ENCODE measurements at regions not wholly inside any gene's neighbourhood (a gene's known extent, or its start where the extent isn't known, plus 50 kb on each side); places are given as distances from the start of the nearest gene placed in this dataset.

DNA sequence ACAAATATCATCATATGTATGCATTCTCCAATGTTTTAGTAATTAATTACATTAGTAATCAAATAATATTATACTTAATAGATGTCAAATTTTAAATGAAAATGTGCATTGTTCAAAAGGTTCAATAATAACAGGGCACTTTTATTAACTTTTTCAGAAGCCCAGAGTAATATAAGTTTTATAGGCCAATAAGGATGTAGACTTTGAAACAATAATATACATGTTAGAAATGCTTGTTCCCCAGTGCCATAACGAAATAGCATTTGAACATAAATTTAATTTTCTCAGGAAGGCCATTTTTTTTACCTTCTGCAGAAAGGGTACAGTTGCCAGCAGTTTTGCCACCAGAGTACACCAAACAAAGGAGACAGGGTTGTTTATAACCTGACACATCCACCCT lies 1133.9 kb upstream of the LRRTM3 start:
- Histone ChIP-seq H3K27me3 (ENCODE audit: control insufficient read depth in 1 of 2, insufficient read depth in 2 of 2, low read length in 2 of 2) (no peaks in the 10 kb centered on the region; a peak in 1 of 5 replicates), H3K36me3 (replicated peaks in 1 of 2; ENCODE audit: control insufficient read depth in 1 of 2, insufficient read depth in 2 of 2, low read length in 2 of 2) (no peaks in the 10 kb centered on the region), H2AFZ (ENCODE audit: low read length) (no peak overlapping the region), H4K20me1 (ENCODE audit: insufficient read depth, low read length) (no peaks in the 10 kb centered on the region), H3K4me3 (replicated peaks in 1 of 3; ENCODE audit: insufficient read depth in 1 of 3, low read depth in 2 of 3, low read length in 3 of 3) (no peak overlapping the region), H3K79me2 (ENCODE audit: insufficient read depth, low read length) (no peaks in the 10 kb centered on the region), H3K9me3 (ENCODE audit: low read length) (no peaks in the 10 kb centered on the region), H3K4me2 (ENCODE audit: low read depth, low read length) (no peak overlapping the region), H3K9ac (ENCODE audit: insufficient read depth, low read depth, low read length) (no peak overlapping the region), H3K4me1 (ENCODE audit: insufficient read depth, low read length) (no peaks in the 10 kb centered on the region), H3K27ac (ENCODE audit: extremely low read length, insufficient read depth, low read length) (no peak overlapping the region)
- intact Hi-C loops (cut with micrococcal nuclease; ENCODE audit: unreplicated experiment) (no loop called here), in situ Hi-C loops (cut with HindIII; ENCODE audit: extremely low pct_ligation_motif_present, low pct_unique_long_range_greater_than_20kb) (no loop called here)
- DNase-seq (ENCODE audit: low spot score) (no peak), ATAC-seq (no peak), FAIRE-seq (no peak)
- BruUV-seq (replicated peaks), result no TSS peak
- CTCF ChIA-PET (ENCODE audit: low intra/inter-chr PET ratio, low total read pairs), result no interaction called here
- whole genome bisulfite sequencing (ENCODE audit: low lambda C conversion rate), result 24% methylated on average over 1 of the region's 1 CpG
- POLR2A ChIA-PET, result no interaction called here
- no peak for TF ChIP-seq IKZF4 (CRISPR knock-in tag; IDR thresholded peaks at IDR 0.05; ENCODE audit: borderline replicate concordance, low read depth, not compliant biosample characterization)
- TF ChIP-seq, protein P1, sequence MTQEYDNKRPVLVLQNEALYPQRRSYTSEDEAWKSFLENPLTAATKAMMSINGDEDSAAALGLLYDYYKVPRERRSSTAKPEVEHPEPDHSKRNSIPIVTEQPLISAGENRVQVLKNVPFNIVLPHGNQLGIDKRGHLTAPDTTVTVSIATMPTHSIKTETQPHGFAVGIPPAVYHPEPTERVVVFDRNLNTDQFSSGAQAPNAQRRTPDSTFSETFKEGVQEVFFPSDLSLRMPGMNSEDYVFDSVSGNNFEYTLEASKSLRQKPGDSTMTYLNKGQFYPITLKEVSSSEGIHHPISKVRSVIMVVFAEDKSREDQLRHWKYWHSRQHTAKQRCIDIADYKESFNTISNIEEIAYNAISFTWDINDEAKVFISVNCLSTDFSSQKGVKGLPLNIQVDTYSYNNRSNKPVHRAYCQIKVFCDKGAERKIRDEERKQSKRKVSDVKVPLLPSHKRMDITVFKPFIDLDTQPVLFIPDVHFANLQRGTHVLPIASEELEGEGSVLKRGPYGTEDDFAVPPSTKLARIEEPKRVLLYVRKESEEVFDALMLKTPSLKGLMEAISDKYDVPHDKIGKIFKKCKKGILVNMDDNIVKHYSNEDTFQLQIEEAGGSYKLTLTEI (CRISPR knock-in tag; conservative IDR thresholded peaks at IDR 0.05), result no peak
- TF ChIP-seq, protein P2, sequence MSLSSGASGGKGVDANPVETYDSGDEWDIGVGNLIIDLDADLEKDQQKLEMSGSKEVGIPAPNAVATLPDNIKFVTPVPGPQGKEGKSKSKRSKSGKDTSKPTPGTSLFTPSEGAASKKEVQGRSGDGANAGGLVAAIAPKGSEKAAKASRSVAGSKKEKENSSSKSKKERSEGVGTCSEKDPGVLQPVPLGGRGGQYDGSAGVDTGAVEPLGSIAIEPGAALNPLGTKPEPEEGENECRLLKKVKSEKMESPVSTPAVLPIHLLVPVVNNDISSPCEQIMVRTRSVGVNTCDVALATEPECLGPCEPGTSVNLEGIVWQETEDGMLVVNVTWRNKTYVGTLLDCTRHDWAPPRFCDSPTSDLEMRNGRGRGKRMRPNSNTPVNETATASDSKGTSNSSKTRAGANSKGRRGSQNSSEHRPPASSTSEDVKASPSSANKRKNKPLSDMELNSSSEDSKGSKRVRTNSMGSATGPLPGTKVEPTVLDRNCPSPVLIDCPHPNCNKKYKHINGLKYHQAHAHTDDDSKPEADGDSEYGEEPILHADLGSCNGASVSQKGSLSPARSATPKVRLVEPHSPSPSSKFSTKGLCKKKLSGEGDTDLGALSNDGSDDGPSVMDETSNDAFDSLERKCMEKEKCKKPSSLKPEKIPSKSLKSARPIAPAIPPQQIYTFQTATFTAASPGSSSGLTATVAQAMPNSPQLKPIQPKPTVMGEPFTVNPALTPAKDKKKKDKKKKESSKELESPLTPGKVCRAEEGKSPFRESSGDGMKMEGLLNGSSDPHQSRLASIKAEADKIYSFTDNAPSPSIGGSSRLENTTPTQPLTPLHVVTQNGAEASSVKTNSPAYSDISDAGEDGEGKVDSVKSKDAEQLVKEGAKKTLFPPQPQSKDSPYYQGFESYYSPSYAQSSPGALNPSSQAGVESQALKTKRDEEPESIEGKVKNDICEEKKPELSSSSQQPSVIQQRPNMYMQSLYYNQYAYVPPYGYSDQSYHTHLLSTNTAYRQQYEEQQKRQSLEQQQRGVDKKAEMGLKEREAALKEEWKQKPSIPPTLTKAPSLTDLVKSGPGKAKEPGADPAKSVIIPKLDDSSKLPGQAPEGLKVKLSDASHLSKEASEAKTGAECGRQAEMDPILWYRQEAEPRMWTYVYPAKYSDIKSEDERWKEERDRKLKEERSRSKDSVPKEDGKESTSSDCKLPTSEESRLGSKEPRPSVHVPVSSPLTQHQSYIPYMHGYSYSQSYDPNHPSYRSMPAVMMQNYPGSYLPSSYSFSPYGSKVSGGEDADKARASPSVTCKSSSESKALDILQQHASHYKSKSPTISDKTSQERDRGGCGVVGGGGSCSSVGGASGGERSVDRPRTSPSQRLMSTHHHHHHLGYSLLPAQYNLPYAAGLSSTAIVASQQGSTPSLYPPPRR (CRISPR knock-in tag; IDR thresholded peaks at IDR 0.05; ENCODE audit: borderline replicate concordance), result no peak
- TF ChIP-seq, protein P3, sequence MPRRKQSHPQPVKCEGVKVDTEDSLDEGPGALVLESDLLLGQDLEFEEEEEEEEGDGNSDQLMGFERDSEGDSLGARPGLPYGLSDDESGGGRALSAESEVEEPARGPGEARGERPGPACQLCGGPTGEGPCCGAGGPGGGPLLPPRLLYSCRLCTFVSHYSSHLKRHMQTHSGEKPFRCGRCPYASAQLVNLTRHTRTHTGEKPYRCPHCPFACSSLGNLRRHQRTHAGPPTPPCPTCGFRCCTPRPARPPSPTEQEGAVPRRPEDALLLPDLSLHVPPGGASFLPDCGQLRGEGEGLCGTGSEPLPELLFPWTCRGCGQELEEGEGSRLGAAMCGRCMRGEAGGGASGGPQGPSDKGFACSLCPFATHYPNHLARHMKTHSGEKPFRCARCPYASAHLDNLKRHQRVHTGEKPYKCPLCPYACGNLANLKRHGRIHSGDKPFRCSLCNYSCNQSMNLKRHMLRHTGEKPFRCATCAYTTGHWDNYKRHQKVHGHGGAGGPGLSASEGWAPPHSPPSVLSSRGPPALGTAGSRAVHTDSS (CRISPR knock-in tag; conservative IDR thresholded peaks at IDR 0.05), result no peak
- no peak for TF ChIP-seq ZNF616 (CRISPR knock-in tag; IDR thresholded peaks at IDR 0.05; ENCODE audit: low read depth)
- no peak for TF ChIP-seq MBNL3 (CRISPR knock-in tag; conservative IDR thresholded peaks at IDR 0.05)
- TF ChIP-seq KLF16 (CRISPR knock-in tag; IDR thresholded peaks at IDR 0.05), result no peak
- no peak for TF ChIP-seq POLR2G (IDR thresholded peaks at IDR 0.05; ENCODE audit: low read depth, low read length)
- TF ChIP-seq ZNF224 (CRISPR knock-in tag; IDR thresholded peaks at IDR 0.05), result no peak
- TF ChIP-seq NR3C1 (CRISPR knock-in tag; IDR thresholded peaks at IDR 0.05), result no peak
- no peak for TF ChIP-seq POLR2A (IDR thresholded peaks at IDR 0.05; ENCODE audit: insufficient read depth in 1 of 2, low read depth in 2 of 2, low read length in 2 of 2)
- TF ChIP-seq, protein P4, sequence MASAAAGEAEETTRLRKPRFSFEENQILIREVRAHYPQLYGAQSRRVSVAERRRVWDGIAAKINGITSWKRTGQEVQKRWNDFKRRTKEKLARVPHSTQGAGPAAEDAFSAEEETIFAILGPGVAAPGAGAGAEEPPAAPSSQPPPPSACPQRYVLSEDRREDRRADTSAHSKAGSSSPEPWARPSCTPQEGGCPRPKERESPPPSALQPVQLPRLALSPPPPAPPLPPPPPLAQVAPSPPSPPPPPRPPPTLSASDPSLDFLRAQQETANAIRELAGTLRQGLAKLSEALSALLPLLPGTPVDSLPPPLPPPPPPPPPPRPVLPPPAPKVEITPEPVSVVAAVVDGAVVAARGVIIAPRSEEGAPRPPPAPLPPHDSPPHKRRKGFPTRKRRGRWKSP (CRISPR knock-in tag; IDR thresholded peaks at IDR 0.05), result no peak
- TF ChIP-seq, protein P5, sequence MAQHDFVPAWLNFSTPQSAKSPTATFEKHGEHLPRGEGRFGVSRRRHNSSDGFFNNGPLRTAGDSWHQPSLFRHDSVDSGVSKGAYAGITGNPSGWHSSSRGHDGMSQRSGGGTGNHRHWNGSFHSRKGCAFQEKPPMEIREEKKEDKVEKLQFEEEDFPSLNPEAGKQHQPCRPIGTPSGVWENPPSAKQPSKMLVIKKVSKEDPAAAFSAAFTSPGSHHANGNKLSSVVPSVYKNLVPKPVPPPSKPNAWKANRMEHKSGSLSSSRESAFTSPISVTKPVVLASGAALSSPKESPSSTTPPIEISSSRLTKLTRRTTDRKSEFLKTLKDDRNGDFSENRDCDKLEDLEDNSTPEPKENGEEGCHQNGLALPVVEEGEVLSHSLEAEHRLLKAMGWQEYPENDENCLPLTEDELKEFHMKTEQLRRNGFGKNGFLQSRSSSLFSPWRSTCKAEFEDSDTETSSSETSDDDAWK (CRISPR knock-in tag; IDR thresholded peaks at IDR 0.05), result no peak
- no peak for TF ChIP-seq ZBTB42 (CRISPR knock-in tag; IDR thresholded peaks at IDR 0.05)
- no peak for TF ChIP-seq MAFG (CRISPR knock-in tag; IDR thresholded peaks at IDR 0.05)
- no peak for TF ChIP-seq KLF11 (CRISPR knock-in tag; IDR thresholded peaks at IDR 0.05)

All from HepG2 (cell line).